Smooth muscle cell (in vitro differentiated cells): ENCODE measurements at regions not wholly inside any gene's neighbourhood (a gene's known extent, or its start where the extent isn't known, plus 50 kb on each side); places are given as distances from the start of the nearest gene placed in this dataset.

ENCODE experiments used
- DNase-seq: peaks from one replicate; lab custom pipeline; 2025; ENCODE audit not compliant: unreplicated experiment; lab: John Stamatoyannopoulos, UW
- H2AFZ ChIP-seq: fragments of 200-600 bp; sonication (generic); 2 replicates; pipeline ENCODE4 v1.6.0; 2016; ENCODE audit warnings: antibody characterized with exemption, low read depth, mild to moderate bottlenecking
- H3F3A ChIP-seq: fragments of 200-600 bp; sonication (generic); 2 replicates; pipeline ENCODE4 v1.6.0; 2017; ENCODE audit warnings: antibody characterized with exemption, low read depth
- H3K27ac ChIP-seq: fragments of 200-600 bp; sonication (generic); 2 replicates; pipeline ENCODE4 v1.5.1; 2016; ENCODE audit warnings: low read depth, mild to moderate bottlenecking
- H3K27me3 ChIP-seq: fragments of 200-600 bp; sonication (generic); 2 replicates; pipeline ENCODE4 v1.6.1; 2016; ENCODE audit warnings: low read depth, mild to moderate bottlenecking
- H3K36me3 ChIP-seq: fragments of 200-600 bp; sonication (generic); 2 replicates; pipeline ENCODE4 v1.5.1; 2016; ENCODE audit warnings: low read depth
- H3K4me1 ChIP-seq: fragments of 200-600 bp; sonication (generic); 2 replicates; pipeline ENCODE4 v1.5.1; 2016; ENCODE audit warnings: low read depth
- H3K4me2 ChIP-seq: fragments of 200-600 bp; sonication (generic); 2 replicates; pipeline ENCODE4 v1.6.0; 2016; ENCODE audit warnings: mild to moderate bottlenecking
- H3K4me3 ChIP-seq: fragments of 200-600 bp; sonication (generic); 2 replicates; pipeline ENCODE4 v1.5.1; 2016; ENCODE audit warnings: mild to moderate bottlenecking
- H3K79me2 ChIP-seq: fragments of 200-600 bp; sonication (generic); 2 replicates; pipeline ENCODE4 v1.6.0; 2016; ENCODE audit warnings: low read depth, mild to moderate bottlenecking
- H3K9ac ChIP-seq: fragments of 200-600 bp; sonication (generic); 2 replicates; pipeline ENCODE4 v1.6.0; 2016; ENCODE audit warnings: low read depth
- H3K9me3 ChIP-seq: fragments of 200-600 bp; sonication (generic); replicated peaks from 2 replicates; pipeline ENCODE4 v1.5.1; 2016; ENCODE audit warnings: low read depth
- H4K20me1 ChIP-seq: fragments of 200-600 bp; sonication (generic); 2 replicates; pipeline ENCODE4 v1.6.0; 2016; ENCODE audit warnings: low read depth
- WGBS: methylation state at CpG from one replicate; pipeline ENCODE4 v1.1.7; 2016; ENCODE audit warnings: low lambda C conversion rate; 5-methylcytosine and 5-hydroxymethylcytosine counted together
- TF ChIP-seq, protein P1 (sequence below): fragments of 200-600 bp; sonication (generic); IDR thresholded peaks from 2 replicates; pipeline ENCODE4 v1.5.1; 2017; ENCODE audit warnings: borderline replicate concordance, mild to moderate bottlenecking, antibody characterized with exemption; ENCODE audit not compliant: insufficient read depth, poor library complexity, severe bottlenecking

DNA sequence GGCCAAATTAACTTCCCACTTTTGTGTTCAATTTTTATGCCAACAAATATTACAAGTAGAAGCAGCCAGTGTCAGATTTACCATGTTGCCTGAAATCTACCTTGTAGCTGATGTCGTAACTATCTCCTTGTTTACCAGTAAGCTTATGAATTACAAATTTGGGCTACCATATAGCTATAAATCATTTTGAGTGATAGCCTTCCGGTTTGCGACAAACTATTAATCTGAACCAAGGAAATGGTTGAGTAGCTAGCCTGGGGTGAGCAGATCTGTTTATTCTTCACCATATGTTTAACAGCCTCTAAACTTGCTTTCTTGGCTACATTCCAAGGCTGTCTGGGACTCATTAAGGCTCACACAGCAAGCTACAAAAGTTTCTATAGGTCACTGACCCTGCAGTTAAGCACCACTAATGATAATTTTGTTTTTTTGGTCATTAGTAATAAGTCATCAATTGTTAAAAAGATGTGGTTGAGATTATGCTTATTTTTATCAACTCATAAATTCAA, 218.7 kb upstream of the SPOCK3 start:
- Histone ChIP-seq H2AFZ (no peak overlapping the region), H3K27me3 (no peaks in the 10 kb centered on the region), H4K20me1 (no peaks in the 10 kb centered on the region), H3K4me2 (no peak overlapping the region), H3K4me1 (no peaks in the 10 kb centered on the region), H3K9me3 (no peaks in the 10 kb centered on the region), H3K4me3 (no peak overlapping the region), H3K79me2 (no peaks in the 10 kb centered on the region), H3K36me3 (no peaks in the 10 kb centered on the region), H3F3A (no peaks in the 10 kb centered on the region), H3K9ac (no peak overlapping the region), H3K27ac (no peak overlapping the region)
- TF ChIP-seq, protein P1, sequence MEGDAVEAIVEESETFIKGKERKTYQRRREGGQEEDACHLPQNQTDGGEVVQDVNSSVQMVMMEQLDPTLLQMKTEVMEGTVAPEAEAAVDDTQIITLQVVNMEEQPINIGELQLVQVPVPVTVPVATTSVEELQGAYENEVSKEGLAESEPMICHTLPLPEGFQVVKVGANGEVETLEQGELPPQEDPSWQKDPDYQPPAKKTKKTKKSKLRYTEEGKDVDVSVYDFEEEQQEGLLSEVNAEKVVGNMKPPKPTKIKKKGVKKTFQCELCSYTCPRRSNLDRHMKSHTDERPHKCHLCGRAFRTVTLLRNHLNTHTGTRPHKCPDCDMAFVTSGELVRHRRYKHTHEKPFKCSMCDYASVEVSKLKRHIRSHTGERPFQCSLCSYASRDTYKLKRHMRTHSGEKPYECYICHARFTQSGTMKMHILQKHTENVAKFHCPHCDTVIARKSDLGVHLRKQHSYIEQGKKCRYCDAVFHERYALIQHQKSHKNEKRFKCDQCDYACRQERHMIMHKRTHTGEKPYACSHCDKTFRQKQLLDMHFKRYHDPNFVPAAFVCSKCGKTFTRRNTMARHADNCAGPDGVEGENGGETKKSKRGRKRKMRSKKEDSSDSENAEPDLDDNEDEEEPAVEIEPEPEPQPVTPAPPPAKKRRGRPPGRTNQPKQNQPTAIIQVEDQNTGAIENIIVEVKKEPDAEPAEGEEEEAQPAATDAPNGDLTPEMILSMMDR = no peak
- DNase-seq = no peak
- 43% methylated on average over 3 of the region's 3 CpGs for WGBS

DNA sequence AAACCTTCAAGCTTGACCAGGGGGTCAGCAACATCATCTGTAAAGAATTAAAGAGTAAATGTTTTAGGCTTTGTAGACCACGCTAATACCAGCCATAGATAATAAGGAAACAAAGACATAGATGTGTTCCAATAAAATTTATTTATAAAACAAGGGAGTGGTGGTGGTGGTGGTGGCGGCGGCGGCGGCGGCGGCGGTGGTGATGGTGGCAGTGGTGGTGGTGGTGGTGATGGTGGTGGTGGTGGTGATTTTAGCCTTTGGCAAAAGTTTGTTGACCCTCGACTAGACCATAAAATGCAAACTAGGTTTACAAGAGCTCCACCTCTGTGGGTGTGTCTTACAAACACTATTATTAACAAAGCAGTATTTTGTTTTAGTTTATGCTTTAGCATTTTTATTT, 222.3 kb upstream of the SPOCK3 start:
- H3K27me3 ChIP-seq = no peaks in the 10 kb centered on the region
- H3K79me2 ChIP-seq = no peaks in the 10 kb centered on the region
- WGBS = 94% methylated on average over 9 of the region's 9 CpGs

DNA sequence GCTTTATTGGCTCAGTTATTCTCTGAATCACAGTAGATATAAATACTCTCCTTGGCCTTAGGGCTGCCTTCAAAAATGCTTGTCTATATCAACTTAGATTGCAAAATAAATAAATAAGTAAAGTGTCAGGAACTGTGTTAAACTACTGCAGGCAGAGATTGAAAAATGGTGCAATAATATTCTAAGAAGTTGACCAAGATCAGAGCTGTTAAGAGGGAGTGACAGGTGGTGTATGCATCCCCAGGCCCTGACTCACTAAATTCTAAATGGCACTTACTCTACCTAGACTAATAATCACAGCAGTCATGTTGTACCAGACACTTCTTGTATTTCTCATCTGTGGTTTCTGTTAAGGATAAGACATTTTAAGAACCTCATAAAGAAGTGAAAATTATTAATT, 235.1 kb upstream of the SPOCK3 start:
- DNase-seq = no peak
- no peaks in the 10 kb centered on the region for H3K9me3 ChIP-seq
- no peaks in the 10 kb centered on the region for H3K27me3 ChIP-seq
- H3K4me3 ChIP-seq = no peak overlapping the region
- no peak overlapping the region for H3K27ac ChIP-seq
- H3F3A ChIP-seq = no peaks in the 10 kb centered on the region
- H3K36me3 ChIP-seq = no peaks in the 10 kb centered on the region
- no peaks in the 10 kb centered on the region for H3K4me1 ChIP-seq
- H4K20me1 ChIP-seq = no peaks in the 10 kb centered on the region
- no peak overlapping the region for H2AFZ ChIP-seq
- H3K9ac ChIP-seq = no peak overlapping the region
- TF ChIP-seq, protein P1 = no peak
- H3K4me2 ChIP-seq = no peak overlapping the region
- H3K79me2 ChIP-seq = no peaks in the 10 kb centered on the region

More for the DNA sequence above, 222.3 kb upstream of the SPOCK3 start:
- H3K4me2 ChIP-seq = no peak overlapping the region
- DNase-seq = no peak
- H3K9ac ChIP-seq = no peak overlapping the region
- H4K20me1 ChIP-seq = no peaks in the 10 kb centered on the region
- H3K4me1 ChIP-seq = no peaks in the 10 kb centered on the region
- no peak overlapping the region for H2AFZ ChIP-seq
- no peak overlapping the region for H3K4me3 ChIP-seq
- no peak overlapping the region for H3K27ac ChIP-seq
- no peaks in the 10 kb centered on the region for H3K36me3 ChIP-seq
- TF ChIP-seq, protein P1 = no peak
- no peaks in the 10 kb centered on the region for H3F3A ChIP-seq
- no peaks in the 10 kb centered on the region for H3K9me3 ChIP-seq

DNA sequence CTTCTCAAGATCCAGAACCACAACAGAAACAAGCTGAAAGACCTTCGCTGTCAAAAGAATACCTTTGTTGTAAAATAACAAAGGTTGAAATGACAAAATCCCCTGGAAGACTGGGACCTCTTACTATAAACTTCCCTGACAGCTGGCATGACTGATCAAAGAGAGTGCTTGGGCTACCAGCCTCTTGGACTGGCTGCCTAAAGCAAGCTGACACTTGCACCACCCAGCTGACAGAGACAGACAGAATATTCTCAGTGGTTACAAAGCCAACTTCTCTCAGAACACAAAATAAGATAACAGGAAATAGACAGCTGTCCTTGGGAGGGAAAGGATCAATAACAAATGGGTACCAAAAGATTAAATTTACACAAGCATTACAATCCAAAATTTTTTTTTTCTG, 241.7 kb upstream of the SPOCK3 start:
- H3K9me3 ChIP-seq = no peaks in the 10 kb centered on the region
- no peaks in the 10 kb centered on the region for H3K79me2 ChIP-seq
- no peak overlapping the region for H3K9ac ChIP-seq
- no peaks in the 10 kb centered on the region for H3K27me3 ChIP-seq
- no peaks in the 10 kb centered on the region for H3F3A ChIP-seq
- no peaks in the 10 kb centered on the region for H4K20me1 ChIP-seq
- TF ChIP-seq, protein P1 = no peak
- no peak overlapping the region for H3K4me3 ChIP-seq
- H3K27ac ChIP-seq = no peak overlapping the region
- no peaks in the 10 kb centered on the region for H3K4me1 ChIP-seq
- H2AFZ ChIP-seq = no peak overlapping the region
- DNase-seq = no peak
- WGBS = 83% methylated on average over 1 of the region's 1 CpG
- no peak overlapping the region for H3K4me2 ChIP-seq
- H3K36me3 ChIP-seq = no peaks in the 10 kb centered on the region
